Sigmoid colon (tissue), 4 donors: ENCODE measurements at regions not wholly inside any gene's neighbourhood (a gene's known extent, or its start where the extent isn't known, plus 50 kb on each side); places are given as distances from the start of the nearest gene placed in this dataset.

Experiments used
- EP300 ChIP-seq, 4 donors: sonication (generic); formaldehyde crosslinking; IDR thresholded peaks; one replicate each; pipeline ENCODE4 v1.6.1; 2017; ENCODE audit warnings: antibody characterized with exemption in 4 of 4
- POLR2A ChIP-seq, 2 donors: fragments of 450-650 bp; IDR thresholded peaks; one replicate each; pipeline ENCODE4 v1.6.1; 2016; ENCODE audit warnings: antibody characterized with exemption in 2 of 2, mild to moderate bottlenecking in 2 of 2, moderate library complexity in 2 of 2
- TF ChIP-seq, protein P1 (sequence below), 4 experiments: fragments of 450-650 bp in 3 of 4; fragments of 200-600 bp in 1 of 4; IDR thresholded peaks; one replicate each; pipeline ENCODE4 v1.5.1; 2016 to 2019; ENCODE audit warnings: antibody characterized with exemption in 4 of 4, mild to moderate bottlenecking in 3 of 4, moderate library complexity in 2 of 4

GRCh38 chr6:146943664-146944063, 260.6 kb upstream of the STXBP5 start:
- TF ChIP-seq, protein P1, sequence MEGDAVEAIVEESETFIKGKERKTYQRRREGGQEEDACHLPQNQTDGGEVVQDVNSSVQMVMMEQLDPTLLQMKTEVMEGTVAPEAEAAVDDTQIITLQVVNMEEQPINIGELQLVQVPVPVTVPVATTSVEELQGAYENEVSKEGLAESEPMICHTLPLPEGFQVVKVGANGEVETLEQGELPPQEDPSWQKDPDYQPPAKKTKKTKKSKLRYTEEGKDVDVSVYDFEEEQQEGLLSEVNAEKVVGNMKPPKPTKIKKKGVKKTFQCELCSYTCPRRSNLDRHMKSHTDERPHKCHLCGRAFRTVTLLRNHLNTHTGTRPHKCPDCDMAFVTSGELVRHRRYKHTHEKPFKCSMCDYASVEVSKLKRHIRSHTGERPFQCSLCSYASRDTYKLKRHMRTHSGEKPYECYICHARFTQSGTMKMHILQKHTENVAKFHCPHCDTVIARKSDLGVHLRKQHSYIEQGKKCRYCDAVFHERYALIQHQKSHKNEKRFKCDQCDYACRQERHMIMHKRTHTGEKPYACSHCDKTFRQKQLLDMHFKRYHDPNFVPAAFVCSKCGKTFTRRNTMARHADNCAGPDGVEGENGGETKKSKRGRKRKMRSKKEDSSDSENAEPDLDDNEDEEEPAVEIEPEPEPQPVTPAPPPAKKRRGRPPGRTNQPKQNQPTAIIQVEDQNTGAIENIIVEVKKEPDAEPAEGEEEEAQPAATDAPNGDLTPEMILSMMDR (IDR thresholded peaks at IDR 0.05): no peak
- no peak for TF ChIP-seq EP300 (IDR thresholded peaks at IDR 0.05)
- no peak for TF ChIP-seq POLR2A (IDR thresholded peaks at IDR 0.05)
